ENCODE measurements at regions not wholly inside any gene's neighbourhood (a gene's known extent, or its start where the extent isn't known, plus 50 kb on each side); places are given as distances from the start of the nearest gene placed in this dataset.
"Not testable (repeated sequence)": the region's sequence is repeated elsewhere in the genome, so short reads cannot be mapped to it uniquely, and the experiment has no call there.

DNA sequence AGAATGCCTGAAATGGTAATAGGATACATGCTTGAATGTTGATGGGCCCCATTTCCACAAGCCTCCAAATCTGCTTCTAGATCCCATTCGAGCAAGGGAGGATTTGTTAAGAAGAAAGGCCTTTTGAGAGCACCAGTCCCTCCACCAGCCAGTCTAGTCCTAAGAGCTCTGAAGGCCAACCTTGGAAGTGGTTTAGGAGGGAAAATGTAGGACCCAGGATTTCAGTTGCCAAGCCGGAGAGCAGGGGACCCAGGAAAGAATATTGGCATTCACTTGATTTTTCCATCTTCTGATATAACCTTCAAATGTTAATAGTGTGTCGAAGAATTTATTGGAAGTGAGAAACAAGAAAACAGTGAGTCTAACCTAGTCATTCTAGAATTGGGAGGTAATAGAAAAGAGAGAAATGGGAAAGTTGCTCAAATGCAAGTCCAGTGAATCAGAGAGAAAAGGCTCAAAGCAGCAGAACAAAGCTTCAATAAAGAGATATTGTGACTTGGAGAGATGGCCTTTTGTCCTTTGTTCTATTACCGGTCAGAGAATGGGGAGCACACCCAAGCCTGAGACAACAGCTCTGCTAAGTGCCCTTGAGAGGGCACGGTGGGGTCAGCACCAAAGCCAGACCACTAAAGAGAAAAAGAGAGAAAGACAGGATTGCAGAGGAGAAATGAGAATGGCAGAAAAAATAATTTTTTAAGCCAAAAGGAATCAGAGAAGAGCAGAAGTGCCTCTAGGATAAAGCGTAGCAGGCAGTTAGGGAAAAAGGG is 130.0 kb downstream of the SPDYE17 start:
- TF ChIP-seq, protein P1, sequence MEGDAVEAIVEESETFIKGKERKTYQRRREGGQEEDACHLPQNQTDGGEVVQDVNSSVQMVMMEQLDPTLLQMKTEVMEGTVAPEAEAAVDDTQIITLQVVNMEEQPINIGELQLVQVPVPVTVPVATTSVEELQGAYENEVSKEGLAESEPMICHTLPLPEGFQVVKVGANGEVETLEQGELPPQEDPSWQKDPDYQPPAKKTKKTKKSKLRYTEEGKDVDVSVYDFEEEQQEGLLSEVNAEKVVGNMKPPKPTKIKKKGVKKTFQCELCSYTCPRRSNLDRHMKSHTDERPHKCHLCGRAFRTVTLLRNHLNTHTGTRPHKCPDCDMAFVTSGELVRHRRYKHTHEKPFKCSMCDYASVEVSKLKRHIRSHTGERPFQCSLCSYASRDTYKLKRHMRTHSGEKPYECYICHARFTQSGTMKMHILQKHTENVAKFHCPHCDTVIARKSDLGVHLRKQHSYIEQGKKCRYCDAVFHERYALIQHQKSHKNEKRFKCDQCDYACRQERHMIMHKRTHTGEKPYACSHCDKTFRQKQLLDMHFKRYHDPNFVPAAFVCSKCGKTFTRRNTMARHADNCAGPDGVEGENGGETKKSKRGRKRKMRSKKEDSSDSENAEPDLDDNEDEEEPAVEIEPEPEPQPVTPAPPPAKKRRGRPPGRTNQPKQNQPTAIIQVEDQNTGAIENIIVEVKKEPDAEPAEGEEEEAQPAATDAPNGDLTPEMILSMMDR (IDR thresholded peaks at IDR 0.05; ENCODE audit: low read depth, low read length): not testable (repeated sequence)
- TF ChIP-seq EZH2phosphoT487 (IDR thresholded peaks at IDR 0.05; ENCODE audit: low read depth): not testable (repeated sequence)
